H9 (cell line): ENCODE measurements at regions not wholly inside any gene's neighbourhood (a gene's known extent, or its start where the extent isn't known, plus 50 kb on each side); places are given as distances from the start of the nearest gene placed in this dataset.

Experiments used
- DNase-seq: peaks from one replicate; pipeline ENCODE4 v3.0.0-alpha.2; 2017
- H2AFZ ChIP-seq: one replicate; pipeline ENCODE4 v1.6.1; 2013; ENCODE audit warnings: mild to moderate bottlenecking, low read length, control low read depth, moderate library complexity
- H2AK5ac ChIP-seq: 2 replicates; pipeline ENCODE4 v1.6.1; 2013; ENCODE audit warnings: low read length, control low read depth, mixed read lengths; ENCODE audit not compliant: insufficient read length
- H2BK120ac ChIP-seq: one replicate; pipeline ENCODE4 v1.6.1; 2013; ENCODE audit warnings: low read depth, mild to moderate bottlenecking, low read length, control low read depth, inconsistent platforms; ENCODE audit not compliant: poor library complexity, severe bottlenecking
- H2BK12ac ChIP-seq: 2 replicates; pipeline ENCODE4 v1.6.1; 2013; ENCODE audit warnings: low read length, control low read depth, mixed read lengths, low read depth; ENCODE audit not compliant: insufficient read length
- H2BK15ac ChIP-seq: 2 replicates; pipeline ENCODE4 v1.6.1; 2013; ENCODE audit warnings: low read depth, low read length, control low read depth
- H2BK20ac ChIP-seq: one replicate; pipeline ENCODE4 v1.6.1; 2013; ENCODE audit warnings: low read depth, mild to moderate bottlenecking, low read length, control low read depth, inconsistent platforms; ENCODE audit not compliant: poor library complexity, severe bottlenecking
- H2BK5ac ChIP-seq: 2 replicates; pipeline ENCODE4 v1.6.1; 2013; ENCODE audit warnings: low read length, control low read depth, mixed read lengths; ENCODE audit not compliant: insufficient read length
- H3K14ac ChIP-seq: 2 replicates; pipeline ENCODE4 v1.6.1; 2013; ENCODE audit warnings: low read length, control low read depth; ENCODE audit not compliant: insufficient read depth
- H3K18ac ChIP-seq: 2 replicates; pipeline ENCODE4 v1.6.1; 2013; ENCODE audit warnings: low read depth, mild to moderate bottlenecking, mixed read lengths, low read length, control low read depth; ENCODE audit not compliant: insufficient read length
- H3K23ac ChIP-seq: 2 replicates; pipeline ENCODE4 v1.6.1; 2013; ENCODE audit warnings: low read length, control low read depth, mixed read lengths, low read depth; ENCODE audit not compliant: insufficient read length
- H3K23me2 ChIP-seq: 2 replicates; pipeline ENCODE4 v1.6.1; 2013; ENCODE audit warnings: low read depth, mild to moderate bottlenecking, mixed read lengths, low read length, control low read depth; ENCODE audit not compliant: insufficient read length, poor library complexity, severe bottlenecking
- H3K27ac ChIP-seq: 2 replicates; pipeline ENCODE4 v1.5.1; 2013; ENCODE audit warnings: low read length, control low read depth, mixed read lengths, low read depth; ENCODE audit not compliant: insufficient read length
- H3K27me3 ChIP-seq: 2 replicates; pipeline ENCODE4 v1.6.1; 2013; ENCODE audit warnings: low read length, control low read depth, inconsistent platforms; ENCODE audit not compliant: insufficient read depth
- H3K4ac ChIP-seq: 2 replicates; pipeline ENCODE4 v1.6.1; 2013; ENCODE audit warnings: low read depth, mild to moderate bottlenecking, control low read depth, inconsistent platforms, low read length, moderate library complexity
- H3K4me1 ChIP-seq: 2 replicates; pipeline ENCODE4 v1.6.1; 2013; ENCODE audit warnings: low read length, control low read depth, inconsistent platforms; ENCODE audit not compliant: insufficient read depth
- H3K4me2 ChIP-seq: 2 replicates; pipeline ENCODE4 v1.6.1; 2013; ENCODE audit warnings: low read length, control low read depth, mixed read lengths; ENCODE audit not compliant: insufficient read length, insufficient read depth
- H3K56ac ChIP-seq: 2 replicates; pipeline ENCODE4 v1.6.1; 2013; ENCODE audit warnings: low read depth, mild to moderate bottlenecking, mixed read lengths, low read length, control low read depth; ENCODE audit not compliant: insufficient read length
- H3K79me1 ChIP-seq: 2 replicates; pipeline ENCODE4 v1.6.1; 2013; ENCODE audit warnings: low read depth, mild to moderate bottlenecking, moderate library complexity, low read length, control low read depth, inconsistent platforms; ENCODE audit not compliant: insufficient read depth, poor library complexity, severe bottlenecking
- H3K79me2 ChIP-seq: 2 replicates; pipeline ENCODE4 v1.6.1; 2013; ENCODE audit warnings: low read length, control low read depth, inconsistent platforms; ENCODE audit not compliant: insufficient read depth
- H3K9ac ChIP-seq: 2 replicates; pipeline ENCODE4 v1.6.1; 2013; ENCODE audit warnings: low read length, control low read depth, mixed read lengths; ENCODE audit not compliant: insufficient read length; ENCODE audit errors: extremely low read depth
- H3K9me3 ChIP-seq: one replicate; pipeline ENCODE4 v1.6.1; 2013; ENCODE audit warnings: low read depth, low read length, inconsistent platforms; ENCODE audit not compliant: control insufficient read depth
- H3T11ph ChIP-seq: one replicate; pipeline ENCODE4 v1.6.1; 2013; ENCODE audit warnings: mild to moderate bottlenecking, low read length, control low read depth, inconsistent platforms
- H4K20me1 ChIP-seq: one replicate; pipeline ENCODE4 v1.6.1; 2013; ENCODE audit not compliant: control insufficient read depth, insufficient read length, insufficient read depth
- H4K5ac ChIP-seq: 2 replicates; pipeline ENCODE4 v1.6.1; 2013; ENCODE audit warnings: low read depth, mild to moderate bottlenecking, mixed read lengths, low read length, control low read depth; ENCODE audit not compliant: insufficient read length
- H4K8ac ChIP-seq: replicated peaks from 2 replicates; pipeline ENCODE4 v1.6.1; 2013; ENCODE audit warnings: low read length, control low read depth, mixed read lengths, low read depth; ENCODE audit not compliant: insufficient read length
- H4K91ac ChIP-seq: 2 replicates; pipeline ENCODE4 v1.6.1; 2013; ENCODE audit warnings: low read depth, mild to moderate bottlenecking, moderate library complexity, mixed read lengths, low read length, control low read depth; ENCODE audit not compliant: insufficient read length
- H3K27ac Mint-ChIP-seq, 3 experiments: 2 replicates in 2 of 3; 3 replicates in 1 of 3; pipeline ENCODE4 v1.8.0; 2020 to 2021; ENCODE audit warnings: mixed read lengths in 3 of 3, mild to moderate bottlenecking in 1 of 3, moderate library complexity in 1 of 3
- H3K27me3 Mint-ChIP-seq: 2 replicates; pipeline ENCODE4 v1.8.0; 2021; ENCODE audit warnings: low read depth, mild to moderate bottlenecking, moderate library complexity, mixed read lengths
- H3K36me3 Mint-ChIP-seq, 3 experiments: 2 replicates in 2 of 3; 3 replicates in 1 of 3; pipeline ENCODE4 v1.8.0; 2020 to 2021; ENCODE audit warnings: low read depth in 3 of 3, mixed read lengths in 3 of 3; ENCODE audit not compliant: insufficient read depth in 1 of 3
- H3K4me1 Mint-ChIP-seq, 2 experiments: 2 replicates each; pipeline ENCODE4 v1.8.0; 2020; ENCODE audit warnings: mixed read lengths in 2 of 2
- H3K4me3 Mint-ChIP-seq, 2 experiments: 2 replicates in 1 of 2; 3 replicates in 1 of 2; pipeline ENCODE4 v1.8.0; 2020 to 2021; ENCODE audit warnings: mild to moderate bottlenecking in 2 of 2, mixed read lengths in 2 of 2, moderate library complexity in 1 of 2
- H3K9me3 Mint-ChIP-seq, 2 experiments: 2 replicates in 1 of 2; 3 replicates in 1 of 2; pipeline ENCODE4 v1.8.0; 2020; ENCODE audit warnings: mild to moderate bottlenecking in 2 of 2, mixed read lengths in 2 of 2, moderate library complexity in 1 of 2
- CTCF ChIP-seq: fragments of 200-600 bp; sonication (generic); conservative IDR thresholded peaks from 3 replicates; pipeline ENCODE4 v1.8.0; 2021; ENCODE audit warnings: antibody characterized with exemption, mild to moderate bottlenecking
- WGBS: extraction: QIAGEN DNeasy Blood & Tissue Kit; methylation state at CpG from one replicate; pipeline ENCODE4 v1.1.7; 2013; ENCODE audit warnings: missing lambda C conversion rate, low lambda C conversion rate, mixed read lengths; ENCODE audit not compliant: insufficient read length; ENCODE audit errors: extremely low coverage; 5-methylcytosine and 5-hydroxymethylcytosine counted together

GRCh38 chr15:62962101-62962995 is 80.2 kb upstream of the TPM1 start:
- H3K27me3 ChIP-seq: no peaks in the 10 kb centered on the region
- no peak overlapping the region for H3K56ac ChIP-seq
- no peak for TF ChIP-seq CTCF
- H3K79me1 ChIP-seq: no peaks in the 10 kb centered on the region
- Mint-ChIP-seq H3K4me1 (peaks cover 19 to 24% of the 10 kb centered on the region in 2 experiments), H3K36me3 (no peaks in the 10 kb centered on the region; a peak in 1 of 7 replicates), H3K27me3 (no peaks in the 10 kb centered on the region; the same call in 1 of the 2 replicates), H3K9me3 (no peaks in the 10 kb centered on the region), H3K27ac (no peak overlapping the region; a peak in 2 of 7 replicates), H3K4me3 (no peak overlapping the region)
- no peak overlapping the region for H4K8ac ChIP-seq
- H3K27ac ChIP-seq: no peak overlapping the region
- no peak overlapping the region for H4K5ac ChIP-seq
- H4K91ac ChIP-seq: no peak overlapping the region
- no peak overlapping the region for H3K4ac ChIP-seq
- no peak overlapping the region for H2BK5ac ChIP-seq
- H2BK120ac ChIP-seq: no peak overlapping the region
- H3K4me1 ChIP-seq: peaks cover 6% of the 10 kb centered on the region; the same call in 1 of the 2 replicates
- DNase-seq: no peak
- no peak overlapping the region for H3K9ac ChIP-seq
- H2BK12ac ChIP-seq: no peak overlapping the region
- H3T11ph ChIP-seq: no peak overlapping the region
- no peak overlapping the region for H2AFZ ChIP-seq
- H3K14ac ChIP-seq: no peak overlapping the region; the same call in 1 of the 2 replicates
- H2BK20ac ChIP-seq: no peak overlapping the region
- H2AK5ac ChIP-seq: no peak overlapping the region
- H3K23me2 ChIP-seq: no peaks in the 10 kb centered on the region
- no peak overlapping the region for H3K4me2 ChIP-seq
- WGBS: no CpG with 5 or more reads among the region's 19 CpGs
- no peak overlapping the region for H3K23ac ChIP-seq
- H2BK15ac ChIP-seq: no peak overlapping the region
- H4K20me1 ChIP-seq: no peaks in the 10 kb centered on the region
- H3K79me2 ChIP-seq: no peaks in the 10 kb centered on the region
- no peak overlapping the region for H3K18ac ChIP-seq
- no peaks in the 10 kb centered on the region for H3K9me3 ChIP-seq
